GM19043 (cell line): ENCODE measurements at regions not wholly inside any gene's neighbourhood (a gene's known extent, or its start where the extent isn't known, plus 50 kb on each side); places are given as distances from the start of the nearest gene placed in this dataset.
"Not testable (repeated sequence)": the region's sequence is repeated elsewhere in the genome, so short reads cannot be mapped to it uniquely, and the experiment has no call there.

Experiments used
- ATAC-seq: cut with Tn5 transposase; IDR thresholded peaks from one replicate; pipeline ENCODE4 v1.9.1; 2021; ENCODE audit warnings: low read depth; ENCODE audit not compliant: unreplicated experiment

GRCh38 chr1:69045572-69045971, 522.1 kb upstream of the LRRC7 start:
- no peak for ATAC-seq

GRCh38 chr1:69055194-69055593, 512.5 kb upstream of the LRRC7 start:
- ATAC-seq = no peak

GRCh38 chr1:69058454-69058853, 509.3 kb upstream of the LRRC7 start:
- ATAC-seq = no peak

GRCh38 chr1:69070660-69071373, 496.9 kb upstream of the LRRC7 start:
- ATAC-seq = no peak

- ATAC-seq = no peak
Measured at GRCh38 chr1:69073176-69073575, 494.5 kb upstream of the LRRC7 start.

- no peak for ATAC-seq
Measured at GRCh38 chr1:69076631-69077030, 491.1 kb upstream of the LRRC7 start.

GRCh38 chr1:69077198-69077597, 490.5 kb upstream of the LRRC7 start:
- ATAC-seq = no peak

- no peak for ATAC-seq
Measured at GRCh38 chr1:69077633-69078032, 490.1 kb upstream of the LRRC7 start.

- ATAC-seq = no peak
Measured at GRCh38 chr1:69081668-69082067, 486.1 kb upstream of the LRRC7 start.

GRCh38 chr1:69082312-69082711, 485.4 kb upstream of the LRRC7 start:
- ATAC-seq = no peak

- no peak for ATAC-seq
Measured at GRCh38 chr1:69086148-69086547, 481.6 kb upstream of the LRRC7 start.

GRCh38 chr1:69088571-69088970, 479.2 kb upstream of the LRRC7 start:
- ATAC-seq = no peak

GRCh38 chr1:69090170-69090569, 477.6 kb upstream of the LRRC7 start:
- no peak for ATAC-seq

GRCh38 chr1:69090752-69091151, 477.0 kb upstream of the LRRC7 start:
- no peak for ATAC-seq

- not testable (repeated sequence) for ATAC-seq
Measured at GRCh38 chr1:69102058-69102457, 465.7 kb upstream of the LRRC7 start.

GRCh38 chr1:69103213-69103612, 464.5 kb upstream of the LRRC7 start:
- ATAC-seq = no peak

GRCh38 chr1:69103705-69104385, 463.9 kb upstream of the LRRC7 start:
- no peak for ATAC-seq

GRCh38 chr1:69104894-69105293, 462.8 kb upstream of the LRRC7 start:
- ATAC-seq = no peak

- no peak for ATAC-seq
Measured at GRCh38 chr1:69109277-69109676, 458.4 kb upstream of the LRRC7 start.

- no peak for ATAC-seq
Measured at GRCh38 chr1:69110851-69111250, 456.9 kb upstream of the LRRC7 start.

- ATAC-seq = not testable (repeated sequence)
Measured at GRCh38 chr1:69120126-69120741, 447.5 kb upstream of the LRRC7 start.

- ATAC-seq = no peak
Measured at GRCh38 chr1:69120817-69121216, 446.9 kb upstream of the LRRC7 start.
